ENCODE measurements at regions not wholly inside any gene's neighbourhood (a gene's known extent, or its start where the extent isn't known, plus 50 kb on each side); places are given as distances from the start of the nearest gene placed in this dataset.

DNA sequence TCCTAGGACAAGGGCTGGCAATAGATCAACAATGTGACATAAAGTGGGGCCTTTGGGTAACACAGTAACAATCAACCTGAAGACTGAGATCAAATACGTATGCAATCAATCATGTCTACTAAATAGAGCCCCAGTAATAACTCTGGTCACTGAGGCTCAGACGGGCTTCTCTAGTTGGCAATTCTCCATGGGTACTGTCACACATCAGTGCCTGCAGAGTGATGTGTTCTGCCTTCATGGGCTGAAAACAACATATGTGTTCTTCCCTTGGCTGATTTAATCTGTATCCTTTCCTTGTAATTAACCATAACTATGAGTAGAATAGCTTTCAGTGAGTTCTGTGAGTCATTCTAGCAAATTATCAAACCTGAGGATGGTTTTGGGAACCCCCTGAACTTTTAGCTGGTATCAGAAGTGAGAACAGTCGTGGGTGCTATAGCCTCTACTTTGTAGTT, 113.6 kb downstream of the TMCO5A start:
- DNase-seq: no peak

DNA sequence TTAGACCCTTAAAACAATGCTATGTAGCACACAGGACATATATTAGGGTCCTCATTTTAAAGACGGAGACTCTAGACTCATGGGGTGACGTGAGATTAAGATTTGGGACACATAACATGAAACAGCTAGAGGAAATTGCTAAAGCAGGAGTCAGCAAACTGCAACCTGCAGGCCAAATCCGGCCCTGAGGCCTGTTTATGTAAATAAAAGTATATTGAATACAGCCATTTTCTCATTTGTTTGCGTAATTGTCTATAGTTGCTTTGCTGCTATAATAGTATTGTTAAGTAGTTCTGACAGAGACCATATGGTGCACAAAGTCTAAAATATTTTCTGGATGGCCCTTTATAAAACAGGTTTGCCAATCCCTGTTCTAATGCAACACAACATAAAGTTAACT, 115.5 kb downstream of the TMCO5A start:
- DNase-seq: no peak

DNA sequence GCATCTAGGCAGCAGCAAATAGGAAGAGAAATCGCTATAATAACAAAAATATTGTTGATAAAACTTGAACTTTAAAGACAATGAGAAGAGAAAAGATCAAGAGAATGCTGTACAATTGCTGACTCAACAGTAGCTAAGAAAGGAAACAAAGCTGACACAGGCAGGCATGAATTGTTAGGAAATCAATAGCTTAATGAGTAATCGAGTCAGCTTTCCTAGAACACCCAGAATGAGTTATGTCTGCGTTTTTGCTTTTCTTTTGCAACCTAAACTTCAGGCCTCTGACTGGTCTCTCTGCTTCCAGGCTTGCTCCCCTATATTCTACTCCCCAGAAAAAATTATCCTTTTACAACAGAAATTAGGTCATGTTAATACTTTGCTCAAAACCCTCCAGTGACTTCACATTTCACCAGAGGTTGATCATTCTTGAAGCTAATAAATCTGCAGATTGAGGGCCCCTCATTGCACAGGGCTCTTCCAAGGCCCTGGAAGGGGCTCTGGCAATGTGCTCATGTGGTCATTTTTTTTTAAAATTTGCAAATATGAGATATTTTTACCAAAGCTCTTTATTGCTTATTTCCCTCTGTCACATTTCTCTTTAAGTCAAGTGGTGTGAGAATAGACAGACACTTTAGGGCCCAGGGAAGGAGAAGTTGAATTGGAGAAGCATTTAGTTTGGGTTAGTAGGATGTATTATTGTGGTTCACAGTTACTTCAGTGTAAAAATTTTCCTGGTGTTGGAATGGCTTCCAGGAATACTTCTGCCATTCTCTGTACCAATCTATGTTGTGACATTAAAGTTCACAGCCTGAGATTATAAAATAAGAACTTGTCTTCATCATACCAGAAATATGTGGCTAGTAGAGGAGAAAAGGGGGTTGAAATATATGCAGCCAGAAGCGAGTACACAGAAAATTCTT, 116.3 kb downstream of the TMCO5A start:
- no peak for DNase-seq

- DNase-seq: no peak
Measured at GRCh38 chr15:38053205-38053604, 118.8 kb downstream of the TMCO5A start.

GRCh38 chr15:38053776-38054175, 119.3 kb downstream of the TMCO5A start:
- DNase-seq: no peak

DNA sequence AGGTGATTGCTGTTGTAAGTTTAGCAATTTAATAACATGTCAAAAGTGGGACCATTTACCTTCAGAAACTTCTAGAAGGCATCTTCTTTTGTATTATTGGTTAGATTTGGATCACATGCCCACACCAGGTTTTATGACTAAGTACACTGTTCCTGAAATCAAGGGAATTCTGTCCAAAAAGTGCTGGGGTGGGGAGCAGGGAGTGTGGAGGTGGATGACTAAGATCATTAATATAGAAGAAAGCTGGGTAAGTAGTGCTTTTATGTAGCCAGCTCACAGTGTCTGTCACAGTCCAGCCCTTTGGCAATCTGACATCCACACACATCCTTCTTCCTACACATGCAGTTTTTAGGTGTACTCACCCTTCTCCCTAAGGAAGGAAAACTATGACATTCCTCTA, 120.0 kb downstream of the TMCO5A start:
- DNase-seq: no peak

GRCh38 chr15:38058596-38059075, 124.2 kb downstream of the TMCO5A start:
- DNase-seq: no peak

GRCh38 chr15:38059665-38060064, 125.2 kb downstream of the TMCO5A start:
- no peak for DNase-seq

- DNase-seq: no peak
Measured at GRCh38 chr15:38061856-38062649, 127.6 kb downstream of the TMCO5A start.

DNA sequence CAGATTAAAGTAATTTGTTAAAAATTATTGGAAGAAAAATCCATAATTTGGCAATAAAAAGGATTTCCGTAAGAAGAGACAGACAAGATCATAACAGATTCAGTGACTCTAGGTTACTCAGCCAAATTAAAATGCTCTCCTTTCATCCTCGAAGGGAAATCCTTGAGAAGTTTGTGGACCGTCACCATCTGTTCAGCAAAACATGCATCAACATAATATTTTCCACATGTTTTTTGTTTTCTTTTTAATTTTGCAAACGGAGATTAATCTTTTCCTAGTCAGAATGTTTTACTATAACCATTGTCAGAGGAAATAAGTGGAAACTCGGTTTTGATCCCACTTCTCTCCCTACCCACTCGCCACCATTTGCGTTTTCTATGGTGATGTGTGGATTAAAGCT, 128.3 kb downstream of the TMCO5A start:
- no peak for DNase-seq

DNA sequence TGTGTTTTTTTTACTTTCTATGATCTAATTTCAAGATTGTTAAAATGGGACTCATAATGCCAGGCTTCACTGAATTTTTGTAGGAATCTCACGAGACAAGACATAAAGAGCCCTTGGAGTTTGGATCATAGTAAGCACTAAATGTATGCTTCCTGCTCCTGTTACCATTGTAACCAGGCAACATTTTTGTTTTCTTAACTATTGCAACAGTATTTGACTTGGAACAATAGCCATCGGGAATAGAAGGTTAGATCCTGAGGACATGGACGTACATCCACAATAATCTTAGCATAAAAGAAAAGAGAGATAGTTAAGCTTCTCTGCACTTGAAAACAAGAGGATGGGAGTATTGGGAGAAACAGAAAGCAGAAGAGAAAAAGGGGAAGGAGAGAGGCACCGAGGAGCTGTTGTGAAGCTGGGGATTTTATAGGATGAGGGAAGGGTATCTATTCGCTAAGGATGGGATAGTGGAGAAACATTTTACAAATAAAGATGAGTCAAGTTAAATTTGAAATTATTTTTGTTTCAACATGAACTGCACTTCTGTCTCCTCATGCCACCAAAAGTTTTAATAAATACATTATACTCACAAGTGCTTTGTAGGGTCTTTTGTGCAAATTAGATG, 131.4 kb downstream of the TMCO5A start:
- DNase-seq: no peak

- DNase-seq: no peak
Measured at GRCh38 chr15:38066612-38067011, 132.2 kb downstream of the TMCO5A start.

DNA sequence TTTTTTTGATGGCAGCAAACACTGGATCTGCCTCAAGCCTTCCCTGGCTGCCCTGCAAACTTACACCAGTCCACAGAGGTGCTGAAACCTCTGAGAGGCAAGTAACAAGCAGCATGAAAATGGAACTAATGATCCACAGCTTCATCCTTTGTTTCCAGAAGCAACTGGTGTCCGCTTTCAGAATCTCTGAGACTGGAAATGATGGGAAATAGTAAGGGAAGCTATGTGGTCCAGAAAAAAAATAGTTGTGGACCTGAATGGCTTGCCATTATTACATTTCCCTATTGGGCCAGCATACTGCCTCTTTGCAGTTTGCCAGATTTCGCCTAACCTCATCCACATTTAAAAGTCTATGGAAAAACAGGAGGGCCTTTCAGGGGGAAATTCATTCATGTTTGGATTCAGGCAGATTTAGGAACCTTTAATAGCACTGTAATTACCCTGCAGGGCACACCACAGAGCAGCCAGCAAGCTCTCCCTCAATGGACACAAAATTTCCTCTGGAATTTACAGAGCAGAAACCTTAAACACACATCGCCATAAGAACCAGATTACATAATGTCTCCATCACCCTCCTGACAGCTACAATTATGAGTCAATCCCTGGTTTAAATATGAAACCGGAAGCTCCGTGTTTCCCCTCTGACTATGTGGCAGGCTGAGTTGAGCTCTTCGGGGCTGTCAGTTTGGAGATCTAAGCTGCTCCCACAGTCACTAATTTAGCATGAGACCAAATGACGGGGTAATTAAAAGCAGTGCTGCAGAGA, 134.4 kb downstream of the TMCO5A start:
- DNase-seq: peak; percentile 11 to 30

DNA sequence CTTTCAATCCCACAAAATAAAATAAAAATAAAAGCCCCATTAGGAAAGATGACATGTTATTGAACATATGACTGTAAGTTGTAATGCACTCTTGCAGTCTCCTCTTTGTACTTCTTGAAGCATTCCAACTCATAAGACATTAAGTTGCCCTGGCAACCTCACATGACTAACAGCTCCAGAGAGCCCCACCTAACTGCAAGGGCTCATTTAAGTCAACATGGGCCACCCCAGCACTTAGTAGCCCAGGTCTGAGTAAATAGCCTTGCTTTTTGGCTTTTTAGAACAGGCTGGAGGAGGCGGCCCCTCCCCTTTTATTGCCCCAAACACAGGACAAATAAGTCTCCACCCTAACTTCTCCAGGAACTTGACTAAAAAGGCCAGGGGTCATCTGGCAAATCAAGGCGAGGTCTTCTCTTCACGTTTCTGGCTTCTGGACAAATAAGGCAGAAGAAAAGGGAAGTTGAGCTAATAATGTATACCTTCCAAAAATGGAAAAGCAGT, 135.1 kb downstream of the TMCO5A start:
- DNase-seq: no peak

- DNase-seq: no peak
Measured at GRCh38 chr15:38070778-38071177, 136.3 kb downstream of the TMCO5A start.

- DNase-seq: no peak
Measured at GRCh38 chr15:38071211-38071972, 137.0 kb downstream of the TMCO5A start.

GRCh38 chr15:38072007-38072347, 137.5 kb downstream of the TMCO5A start:
- no peak for DNase-seq

DNA sequence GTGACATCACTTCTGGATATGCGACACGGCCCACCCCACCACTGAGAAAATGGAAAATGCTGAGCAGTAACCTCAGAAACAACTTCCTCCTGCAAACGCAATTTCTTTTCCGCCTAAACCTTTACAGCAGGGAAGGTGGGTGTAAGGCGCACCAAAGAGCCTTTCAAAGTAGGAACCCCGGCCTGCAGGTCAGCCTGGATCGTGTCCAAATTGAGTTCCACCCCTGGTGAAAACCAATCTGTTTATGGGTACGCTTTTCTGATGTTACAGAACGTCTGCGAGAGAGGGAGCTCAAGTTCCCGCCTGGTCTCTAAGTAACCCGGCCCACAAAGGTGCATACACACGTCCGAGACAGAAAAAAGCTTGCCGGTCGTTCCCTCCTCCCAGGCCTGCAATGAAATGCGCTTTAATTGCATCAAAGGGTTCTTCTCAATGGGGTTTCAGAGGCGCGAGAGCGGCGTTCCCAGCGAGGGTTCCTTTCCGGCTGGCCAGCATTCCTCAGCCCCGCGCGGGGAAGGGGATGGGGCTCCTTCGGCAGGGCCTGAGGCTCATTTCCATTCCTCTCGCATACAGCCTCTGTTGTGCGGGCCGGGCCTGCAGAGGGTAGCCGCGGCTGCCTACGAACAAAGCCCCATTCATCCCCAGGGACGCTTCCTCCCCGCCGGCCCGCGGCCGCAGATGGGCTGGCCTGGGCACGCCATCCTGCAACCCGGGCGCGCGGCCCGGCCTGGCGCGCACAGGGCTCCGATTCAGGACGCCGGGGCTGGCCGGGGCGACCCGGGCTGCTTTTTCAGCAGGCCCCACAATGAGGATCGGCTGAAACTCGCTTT, 138.1 kb downstream of the TMCO5A start:
- peak; percentile 41 to 57 for DNase-seq

DNA sequence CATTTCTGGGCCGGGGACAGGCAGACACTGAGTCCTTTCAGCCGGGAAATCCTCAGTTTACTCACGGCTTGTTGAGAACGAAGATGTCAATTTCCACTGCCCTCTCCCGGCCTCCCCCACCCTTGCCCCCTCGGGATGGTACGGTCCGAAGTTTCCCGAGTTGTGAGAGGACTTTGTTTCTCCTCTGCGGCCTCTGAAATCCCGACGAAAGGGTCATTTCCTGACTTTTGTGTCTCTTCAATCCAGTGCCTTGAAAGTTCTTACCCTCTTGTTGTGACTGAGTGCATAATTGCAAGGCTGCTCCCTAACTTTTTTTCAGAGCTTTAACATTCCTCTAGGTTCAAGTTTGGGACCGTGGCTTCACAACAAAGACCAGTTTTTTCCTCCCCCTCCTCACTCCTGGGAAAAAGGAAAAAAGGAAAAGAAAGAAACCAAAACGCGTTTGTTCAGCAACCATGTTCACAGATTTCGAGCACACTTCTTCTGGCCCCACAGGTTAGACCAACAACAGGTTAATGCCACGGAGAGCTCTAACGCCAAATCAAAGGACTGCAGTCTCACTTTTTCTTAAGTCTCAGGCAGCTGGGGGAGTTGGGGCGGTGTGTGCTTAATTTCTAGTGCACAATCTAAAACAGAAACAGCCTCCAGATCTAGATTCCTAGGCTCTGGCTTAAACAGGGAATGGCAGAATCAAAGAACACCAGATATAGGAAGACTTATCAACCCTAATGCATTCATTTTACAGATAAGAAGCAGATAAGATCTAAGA, 138.9 kb downstream of the TMCO5A start:
- no peak for DNase-seq

DNA sequence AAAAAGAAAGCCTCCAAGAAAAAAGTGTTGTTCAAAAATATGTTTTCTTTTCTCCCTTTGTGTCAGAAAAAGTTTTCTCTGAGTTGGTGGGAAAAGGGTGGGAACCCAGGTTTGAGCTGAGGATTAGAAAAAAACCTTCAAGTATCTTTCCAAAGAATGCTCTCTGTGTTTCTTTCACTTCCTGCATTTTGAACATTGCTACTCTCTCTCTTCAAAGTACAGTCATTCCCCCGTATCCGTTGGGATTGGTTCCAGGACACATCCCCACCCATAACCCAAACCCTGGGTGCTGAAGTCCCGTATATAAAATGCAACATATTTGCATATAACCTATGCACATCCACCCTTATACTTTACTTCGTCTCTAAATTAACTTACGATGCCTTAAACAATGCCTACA, 139.6 kb downstream of the TMCO5A start:
- DNase-seq: no peak
